ENCODE measurements at regions not wholly inside any gene's neighbourhood (a gene's known extent, or its start where the extent isn't known, plus 50 kb on each side); places are given as distances from the start of the nearest gene placed in this dataset.

DNA sequence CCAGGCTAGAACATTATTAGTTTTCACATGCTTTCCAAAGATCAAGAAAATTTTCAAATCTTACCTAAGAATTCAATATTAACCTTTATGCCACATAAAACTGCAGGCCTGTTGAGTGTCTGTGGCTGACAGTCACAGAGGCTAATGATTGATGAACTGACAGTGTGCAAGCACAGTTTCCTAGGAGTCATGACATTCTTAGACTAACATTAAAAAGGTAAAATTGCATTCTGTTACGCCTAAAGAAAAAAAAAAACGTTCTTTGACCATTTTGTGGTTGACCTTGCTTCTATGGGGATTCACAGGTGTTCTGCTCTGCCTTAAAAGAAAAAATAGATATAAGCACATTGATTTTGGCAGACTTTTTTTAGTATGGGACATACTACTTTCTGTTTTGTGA lies 1776.2 kb downstream of the PCDH9 start:
- H3K4me3 ChIP-seq (ENCODE audit: insufficient read depth, low read depth, low read length) = no peak overlapping the region
- no peak overlapping the region for H2BK15ac ChIP-seq (ENCODE audit: low read depth, low read length)
- WGBS, 2 experiments (ENCODE audit: extremely low coverage in 2 of 2, insufficient read length in 1 of 2) = no CpG with 5 or more reads among the region's 2 CpGs
- no peak overlapping the region for H2AK5ac ChIP-seq (ENCODE audit: low read depth, low read length)
- H3K79me1 ChIP-seq (ENCODE audit: low read depth in 1 of 2, low read length in 2 of 2) = no peaks in the 10 kb centered on the region
- H3K23ac ChIP-seq (ENCODE audit: low read depth, low read length) = no peak overlapping the region
- DNase-seq (no peak), ATAC-seq (ENCODE audit: low read depth) (no peak)
- BruUV-seq (replicated peaks) = no TSS peak
- H3K4ac ChIP-seq (ENCODE audit: low read depth, low read length) = no peak overlapping the region
- H2BK5ac ChIP-seq (ENCODE audit: low read depth, low read length, poor library complexity, severe bottlenecking) = no peak overlapping the region
- no peak overlapping the region for H2BK20ac ChIP-seq (ENCODE audit: low read depth, low read length)
- no peaks in the 10 kb centered on the region for H4K20me1 ChIP-seq (ENCODE audit: insufficient read depth, low read length)
- POLR2A ChIA-PET (ENCODE audit: unreplicated experiment) = no interaction called here
- no peak overlapping the region for H3K27ac ChIP-seq (ENCODE audit: insufficient read depth, low read length)
- no peak overlapping the region for H3K18ac ChIP-seq (ENCODE audit: low read depth, low read length)
- H3K9ac ChIP-seq (ENCODE audit: low read depth, low read length) = no peak overlapping the region
- H3K14ac ChIP-seq (replicated peaks; ENCODE audit: low read depth, low read length) = no peak overlapping the region
- no peaks in the 10 kb centered on the region for H3K9me3 ChIP-seq (ENCODE audit: control insufficient read depth, insufficient read depth, low read length)
- intact Hi-C loops (cut with micrococcal nuclease) = no loop called here
- no peaks in the 10 kb centered on the region for H3K4me1 ChIP-seq (ENCODE audit: control insufficient read depth, insufficient read depth, low read length)
- H2AK9ac ChIP-seq (replicated peaks; ENCODE audit: low read depth, low read length, poor library complexity) = no peak overlapping the region
- no peaks in the 10 kb centered on the region for H3K27me3 ChIP-seq (ENCODE audit: control insufficient read depth, insufficient read depth, low read length)
- H4K5ac ChIP-seq (ENCODE audit: low read depth, low read length) = no peak overlapping the region
- no peak overlapping the region for H3K56ac ChIP-seq (ENCODE audit: extremely low read depth, insufficient read depth, low read length)
- H2AFZ ChIP-seq (replicated peaks; ENCODE audit: low read length, poor library complexity) = no peak overlapping the region
- H3K36me3 ChIP-seq (ENCODE audit: control insufficient read depth, insufficient read depth, low read length) = no peaks in the 10 kb centered on the region
- no peak overlapping the region for H3K4me2 ChIP-seq (ENCODE audit: low read depth, low read length)
- CTCF ChIA-PET = no interaction called here
- dilution Hi-C loops (cut with HindIII; ENCODE audit: low sequenced_read_pairs, unreplicated experiment) = no loop called here
- in situ Hi-C loops (cut with MboI; ENCODE audit: low sequenced_read_pairs) = no loop called here
- no peaks in the 10 kb centered on the region for H3K9me1 ChIP-seq (ENCODE audit: insufficient read depth, low read length)
- no peak overlapping the region for H4K91ac ChIP-seq (ENCODE audit: insufficient read depth, low read depth, low read length)
- H4K8ac ChIP-seq (ENCODE audit: low read depth in 2 of 2, low read length in 2 of 2) = no peak overlapping the region
- H2BK120ac ChIP-seq (ENCODE audit: low read depth, low read length) = no peak overlapping the region
- TF ChIP-seq CEBPB (IDR thresholded peaks at IDR 0.05; ENCODE audit: low read depth, low read length) = no peak
- no peak for TF ChIP-seq BHLHE40 (IDR thresholded peaks at IDR 0.05; ENCODE audit: low read depth, low read length)
- TF ChIP-seq, protein P1, sequence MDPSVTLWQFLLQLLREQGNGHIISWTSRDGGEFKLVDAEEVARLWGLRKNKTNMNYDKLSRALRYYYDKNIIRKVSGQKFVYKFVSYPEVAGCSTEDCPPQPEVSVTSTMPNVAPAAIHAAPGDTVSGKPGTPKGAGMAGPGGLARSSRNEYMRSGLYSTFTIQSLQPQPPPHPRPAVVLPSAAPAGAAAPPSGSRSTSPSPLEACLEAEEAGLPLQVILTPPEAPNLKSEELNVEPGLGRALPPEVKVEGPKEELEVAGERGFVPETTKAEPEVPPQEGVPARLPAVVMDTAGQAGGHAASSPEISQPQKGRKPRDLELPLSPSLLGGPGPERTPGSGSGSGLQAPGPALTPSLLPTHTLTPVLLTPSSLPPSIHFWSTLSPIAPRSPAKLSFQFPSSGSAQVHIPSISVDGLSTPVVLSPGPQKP (IDR thresholded peaks at IDR 0.05; ENCODE audit: borderline replicate concordance, low read depth, low read length) = no peak
- no peak for TF ChIP-seq POLR2A (IDR thresholded peaks at IDR 0.05; ENCODE audit: low read depth, low read length)
- no peak for TF ChIP-seq MXI1 (IDR thresholded peaks at IDR 0.05; ENCODE audit: borderline replicate concordance, low read depth, low read length)
- no peak for TF ChIP-seq NFE2L2 (IDR thresholded peaks at IDR 0.05; ENCODE audit: low read depth, low read length)
- no peak for TF ChIP-seq CHD1 (IDR thresholded peaks at IDR 0.05; ENCODE audit: low read depth, low read length)
- TF ChIP-seq, protein P2, sequence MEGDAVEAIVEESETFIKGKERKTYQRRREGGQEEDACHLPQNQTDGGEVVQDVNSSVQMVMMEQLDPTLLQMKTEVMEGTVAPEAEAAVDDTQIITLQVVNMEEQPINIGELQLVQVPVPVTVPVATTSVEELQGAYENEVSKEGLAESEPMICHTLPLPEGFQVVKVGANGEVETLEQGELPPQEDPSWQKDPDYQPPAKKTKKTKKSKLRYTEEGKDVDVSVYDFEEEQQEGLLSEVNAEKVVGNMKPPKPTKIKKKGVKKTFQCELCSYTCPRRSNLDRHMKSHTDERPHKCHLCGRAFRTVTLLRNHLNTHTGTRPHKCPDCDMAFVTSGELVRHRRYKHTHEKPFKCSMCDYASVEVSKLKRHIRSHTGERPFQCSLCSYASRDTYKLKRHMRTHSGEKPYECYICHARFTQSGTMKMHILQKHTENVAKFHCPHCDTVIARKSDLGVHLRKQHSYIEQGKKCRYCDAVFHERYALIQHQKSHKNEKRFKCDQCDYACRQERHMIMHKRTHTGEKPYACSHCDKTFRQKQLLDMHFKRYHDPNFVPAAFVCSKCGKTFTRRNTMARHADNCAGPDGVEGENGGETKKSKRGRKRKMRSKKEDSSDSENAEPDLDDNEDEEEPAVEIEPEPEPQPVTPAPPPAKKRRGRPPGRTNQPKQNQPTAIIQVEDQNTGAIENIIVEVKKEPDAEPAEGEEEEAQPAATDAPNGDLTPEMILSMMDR (conservative IDR thresholded peaks at IDR 0.05; ENCODE audit: low read depth, low read length) = no peak
- no peak for TF ChIP-seq SMC3 (IDR thresholded peaks at IDR 0.05; ENCODE audit: low read depth, low read length)
- no peak for TF ChIP-seq FOS (IDR thresholded peaks at IDR 0.05; ENCODE audit: low read depth, low read length)
- no peak for TF ChIP-seq MAZ (IDR thresholded peaks at IDR 0.05; ENCODE audit: borderline replicate concordance, low read depth, low read length)
- no peak for TF ChIP-seq RFX5 (IDR thresholded peaks at IDR 0.05; ENCODE audit: low read depth, low read length)
- TF ChIP-seq RCOR1 (IDR thresholded peaks at IDR 0.05; ENCODE audit: insufficient replicate concordance, low read length) = no peak
- TF ChIP-seq RAD21 (IDR thresholded peaks at IDR 0.05; ENCODE audit: low read length) = no peak
- TF ChIP-seq, protein P3, sequence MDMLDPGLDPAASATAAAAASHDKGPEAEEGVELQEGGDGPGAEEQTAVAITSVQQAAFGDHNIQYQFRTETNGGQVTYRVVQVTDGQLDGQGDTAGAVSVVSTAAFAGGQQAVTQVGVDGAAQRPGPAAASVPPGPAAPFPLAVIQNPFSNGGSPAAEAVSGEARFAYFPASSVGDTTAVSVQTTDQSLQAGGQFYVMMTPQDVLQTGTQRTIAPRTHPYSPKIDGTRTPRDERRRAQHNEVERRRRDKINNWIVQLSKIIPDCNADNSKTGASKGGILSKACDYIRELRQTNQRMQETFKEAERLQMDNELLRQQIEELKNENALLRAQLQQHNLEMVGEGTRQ (IDR thresholded peaks at IDR 0.05; ENCODE audit: low read depth, low read length) = no peak
- no peak for TF ChIP-seq MAFK (IDR thresholded peaks at IDR 0.05; ENCODE audit: low read depth, low read length)
